H1 (cell line): ENCODE measurements at regions not wholly inside any gene's neighbourhood (a gene's known extent, or its start where the extent isn't known, plus 50 kb on each side); places are given as distances from the start of the nearest gene placed in this dataset.

ENCODE experiments used
- CTCF ChIA-PET: fragments of 300-600 bp; sonication (Branson Sonifier 250); formaldehyde crosslinking; loops from one replicate; lab custom pipeline; 2021; ENCODE audit not compliant: partially characterized antibody; lab: Charles Lee
- POLR2A ChIA-PET: fragments of 300-600 bp; sonication (Branson Sonifier 250); formaldehyde crosslinking; loops from one replicate; lab custom pipeline; 2021; ENCODE audit warnings: inconsistent platforms; ENCODE audit not compliant: partially characterized antibody; lab: Charles Lee
- DNase-seq, 2 experiments: peaks; one replicate each; pipeline versions ENCODE4 v3.0.0 to v3.0.0-alpha.2; 2010 to 2022; ENCODE audit warnings: low spot score in 2 of 2, low read depth in 1 of 2, mixed read lengths in 1 of 2
- FAIRE-seq: peaks from 2 replicates; lab custom pipeline; 2011; peaks lifted over from hg19 to GRCh38; lab: Jason Lieb, UNC
- H2AFZ ChIP-seq: 2 replicates; pipeline ENCODE4 v1.8.1; 2012; ENCODE audit warnings: low read length, inconsistent platforms
- H2AK5ac ChIP-seq: 2 replicates; pipeline ENCODE4 v1.6.1; 2013; ENCODE audit warnings: low read depth, low read length
- H2BK120ac ChIP-seq: replicated peaks from 2 replicates; pipeline ENCODE3; 2013; ENCODE audit warnings: low read depth, low read length, inconsistent platforms
- H2BK12ac ChIP-seq: 2 replicates; pipeline ENCODE4 v1.6.1; 2013; ENCODE audit warnings: low read depth, low read length
- H2BK15ac ChIP-seq: 2 replicates; pipeline ENCODE4 v1.6.1; 2013; ENCODE audit warnings: low read length
- H2BK20ac ChIP-seq: 2 replicates; pipeline ENCODE4 v1.6.1; 2013; ENCODE audit warnings: low read length
- H2BK5ac ChIP-seq: 2 replicates; pipeline ENCODE4 v1.6.1; 2013; ENCODE audit warnings: low read depth, low read length
- H3K14ac ChIP-seq: 2 replicates; pipeline ENCODE4 v1.6.1; 2013; ENCODE audit warnings: inconsistent platforms; ENCODE audit not compliant: insufficient read length
- H3K18ac ChIP-seq: 2 replicates; pipeline ENCODE4 v1.6.1; 2013; ENCODE audit warnings: low read length; ENCODE audit errors: extremely low read depth
- H3K23ac ChIP-seq: 2 replicates; pipeline ENCODE4 v1.6.1; 2013; ENCODE audit warnings: inconsistent platforms; ENCODE audit not compliant: insufficient read length
- H3K23me2 ChIP-seq: 2 replicates; pipeline ENCODE4 v1.6.1; 2013; ENCODE audit warnings: low read depth, low read length
- H3K27ac ChIP-seq: 2 replicates; pipeline ENCODE4 v1.6.1; 2011; ENCODE audit warnings: low read depth, low read length, inconsistent platforms
- H3K27me3 ChIP-seq, 4 experiments: replicated peaks in 1 of 4; 1 replicate in 1 of 4; 2 replicates in 3 of 4; pipeline versions ENCODE4 v1.6.1 to v1.8.1; 2011 to 2013; ENCODE audit warnings: low read length in 3 of 4, mild to moderate bottlenecking in 3 of 4, inconsistent platforms in 2 of 4, mixed read lengths in 2 of 4, moderate library complexity in 1 of 4; ENCODE audit not compliant: control insufficient read depth in 3 of 4, insufficient read depth in 3 of 4; ENCODE audit errors: extremely low read depth in 1 of 4
- H3K36me3 ChIP-seq, 4 experiments: 2 replicates each; pipeline versions ENCODE4 v1.6.1 to v1.8.1; 2011 to 2013; ENCODE audit warnings: mild to moderate bottlenecking in 4 of 4, low read length in 3 of 4, moderate library complexity in 2 of 4, control low read depth in 1 of 4, inconsistent platforms in 1 of 4; ENCODE audit not compliant: insufficient read depth in 4 of 4, control insufficient read depth in 2 of 4
- H3K4ac ChIP-seq: replicated peaks from 2 replicates; pipeline ENCODE3; 2013; ENCODE audit warnings: low read length, low read depth, mixed read lengths, inconsistent platforms; ENCODE audit not compliant: insufficient read length
- H3K4me1 ChIP-seq, 4 experiments: replicated peaks in 1 of 4; 1 replicate in 1 of 4; 2 replicates in 3 of 4; pipeline versions ENCODE4 v1.6.1 to v1.8.1; 2011 to 2013; ENCODE audit warnings: low read length in 3 of 4, inconsistent platforms in 2 of 4, mixed read lengths in 1 of 4; ENCODE audit not compliant: insufficient read depth in 4 of 4, control insufficient read depth in 3 of 4
- H3K4me2 ChIP-seq, 2 experiments: 2 replicates each; pipeline versions ENCODE4 v1.6.1 to v1.8.1; 2011 to 2013; ENCODE audit warnings: low read depth in 2 of 2, low read length in 2 of 2, control low read depth in 1 of 2, inconsistent platforms in 1 of 2, mild to moderate bottlenecking in 1 of 2; ENCODE audit not compliant: insufficient read depth in 1 of 2
- H3K4me3 ChIP-seq, 4 experiments: fragments of 200-600, 300-600 bp in 1 of 4; sonication (generic), shearing (Covaris generic), sonication (Bioruptor Twin) in 1 of 4; 2 replicates each; pipeline versions ENCODE4 v1.5.1 to v1.8.1; 2011 to 2016; ENCODE audit warnings: low read length in 4 of 4, low read depth in 3 of 4, control low read depth in 2 of 4, inconsistent platforms in 2 of 4, mild to moderate bottlenecking in 2 of 4, mixed read lengths in 1 of 4, moderate library complexity in 1 of 4; ENCODE audit not compliant: insufficient read depth in 2 of 4; ENCODE audit errors: extremely low read depth in 1 of 4
- H3K56ac ChIP-seq: replicated peaks from 2 replicates; pipeline ENCODE3; 2013; ENCODE audit warnings: low read depth, mild to moderate bottlenecking, mixed read lengths, low read length, inconsistent platforms; ENCODE audit not compliant: insufficient read length
- H3K79me1 ChIP-seq: 2 replicates; pipeline ENCODE4 v1.6.1; 2013; ENCODE audit warnings: low read depth, low read length, control low read depth
- H3K79me2 ChIP-seq, 2 experiments: 2 replicates each; pipeline versions ENCODE4 v1.6.1 to v1.8.1; 2012 to 2013; ENCODE audit warnings: low read length in 2 of 2, mild to moderate bottlenecking in 2 of 2, inconsistent platforms in 1 of 2; ENCODE audit not compliant: insufficient read depth in 2 of 2, control insufficient read depth in 1 of 2
- H3K9ac ChIP-seq, 4 experiments: replicated peaks in 1 of 4; 1 replicate in 1 of 4; 2 replicates in 3 of 4; pipeline versions ENCODE4 v1.6.1 to v1.8.1; 2011 to 2013; ENCODE audit warnings: low read depth in 3 of 4, low read length in 3 of 4, control low read depth in 2 of 4, mild to moderate bottlenecking in 2 of 4, moderate library complexity in 2 of 4, inconsistent platforms in 1 of 4; ENCODE audit errors: extremely low read depth in 1 of 4
- H3K9me3 ChIP-seq, 2 experiments: 2 replicates each; pipeline versions ENCODE4 v1.6.1 to v1.8.1; 2012 to 2013; ENCODE audit warnings: mild to moderate bottlenecking in 2 of 2, moderate library complexity in 2 of 2, control low read depth in 1 of 2, inconsistent platforms in 1 of 2, low read depth in 1 of 2, low read length in 1 of 2, mixed read lengths in 1 of 2; ENCODE audit not compliant: insufficient read depth in 2 of 2
- H4K20me1 ChIP-seq, 2 experiments: replicated peaks in 1 of 2; 2 replicates each; pipeline versions ENCODE3 to v1.8.1; 2011 to 2013; ENCODE audit warnings: inconsistent platforms in 2 of 2, low read length in 2 of 2, mild to moderate bottlenecking in 1 of 2; ENCODE audit not compliant: insufficient read depth in 2 of 2, control insufficient read depth in 1 of 2
- H4K5ac ChIP-seq: 2 replicates; pipeline ENCODE4 v1.6.1; 2013; ENCODE audit warnings: low read length, low read depth, mixed read lengths, inconsistent platforms; ENCODE audit not compliant: insufficient read length
- H4K8ac ChIP-seq: 2 replicates; pipeline ENCODE4 v1.8.0; 2013; ENCODE audit warnings: mild to moderate bottlenecking, moderate library complexity, low read length, inconsistent platforms; ENCODE audit not compliant: insufficient read depth; ENCODE audit errors: extremely low read depth
- H4K91ac ChIP-seq: replicated peaks from 2 replicates; pipeline ENCODE3; 2013; ENCODE audit warnings: low read length, mixed read lengths, inconsistent platforms; ENCODE audit not compliant: insufficient read length
- KDM1A ChIP-seq: fragments of 200-600, 300-600 bp; sonication (generic); IDR thresholded peaks from 2 replicates; pipeline ENCODE4 v1.7.1; 2016; ENCODE audit warnings: mild to moderate bottlenecking, low read length, borderline replicate concordance
- POU5F1 ChIP-seq: IDR thresholded peaks from 2 replicates; pipeline ENCODE4 v1.6.1; 2011; ENCODE audit warnings: low read depth, mild to moderate bottlenecking, low read length, moderate library complexity
- WGBS, 2 experiments: shearing (Covaris generic) in 1 of 2; methylation state at CpG; one replicate each; pipeline versions ENCODE4 v1.1.6 to v1.1.7; 2013 to 2015; ENCODE audit warnings: low lambda C conversion rate in 2 of 2, mixed read lengths in 2 of 2, inconsistent platforms in 1 of 2, low coverage in 1 of 2, missing lambda C conversion rate in 1 of 2; ENCODE audit not compliant: insufficient replicate concordance in 2 of 2, insufficient coverage in 1 of 2, insufficient read length in 1 of 2; ENCODE audit errors: extremely low coverage in 1 of 2, missing lambda C conversion rate in 1 of 2; 5-methylcytosine and 5-hydroxymethylcytosine counted together

DNA sequence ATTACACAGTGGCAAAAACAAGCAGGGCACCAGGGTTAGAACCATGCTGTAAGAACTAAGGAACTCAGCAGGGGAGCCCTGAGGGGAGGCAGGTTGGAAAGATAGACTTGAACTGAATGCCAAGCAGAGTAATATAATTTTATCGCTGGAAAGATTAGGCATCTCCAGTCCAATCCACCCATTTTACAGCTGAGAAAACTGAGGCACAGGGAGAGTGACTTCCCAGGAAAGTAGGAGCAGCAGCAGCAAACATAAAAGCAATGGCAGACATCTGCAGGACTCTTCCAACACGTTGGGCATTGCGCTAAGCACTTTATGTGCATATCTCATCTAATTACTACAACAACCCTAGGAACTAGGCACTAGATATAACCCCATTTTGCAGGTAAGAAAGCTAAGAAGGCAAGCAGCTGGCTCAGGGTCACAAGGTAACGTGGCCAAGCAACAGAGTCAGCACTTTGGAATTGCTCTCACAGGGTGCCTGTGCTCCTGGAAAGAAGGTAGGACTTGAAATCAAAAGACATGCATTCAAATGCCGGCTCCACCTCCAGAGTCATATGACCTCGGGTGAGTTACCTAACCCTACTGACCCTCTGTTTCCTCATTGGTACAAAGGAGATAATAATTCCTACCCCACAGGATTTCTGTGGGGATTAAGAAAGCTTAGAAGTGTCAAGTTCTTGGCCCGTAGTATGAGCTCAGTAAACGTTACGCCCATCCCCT, 215.3 kb downstream of the BARX2 start:
- H3K9ac ChIP-seq = no peak overlapping the region
- no peak overlapping the region; the same call in 1 of the 2 replicates for H2BK12ac ChIP-seq
- H3K14ac ChIP-seq = no peak overlapping the region
- no peak overlapping the region for H3K4me2 ChIP-seq
- peaks cover 2 to 11% (median 7%) of the 10 kb centered on the region in 4 experiments; a peak in 5 of 7 replicates for H3K4me1 ChIP-seq
- no peaks in the 10 kb centered on the region for H3K79me2 ChIP-seq
- no peaks in the 10 kb centered on the region for H3K36me3 ChIP-seq
- TF ChIP-seq KDM1A = peak; percentile 58; the same call in 1 of the 2 replicates
- TF ChIP-seq POU5F1 = no peak
- no peak overlapping the region; the same call in 1 of the 2 replicates for H2BK15ac ChIP-seq
- DNase-seq (no peak), FAIRE-seq (no peak)
- H3K18ac ChIP-seq = no peak overlapping the region
- POLR2A ChIA-PET = no interaction called here
- WGBS, 2 experiments = 85% methylated on average over 7 of the region's 9 CpGs; no CpG with 5 or more reads in 1 of the 2 experiments
- H2AFZ ChIP-seq = no peak overlapping the region
- H2BK5ac ChIP-seq = no peak overlapping the region
- H3K4ac ChIP-seq = no peak overlapping the region
- no peak overlapping the region; the same call in 1 of the 2 replicates for H4K8ac ChIP-seq
- no peak overlapping the region for H2BK20ac ChIP-seq
- no peak overlapping the region for H3K56ac ChIP-seq
- H2AK5ac ChIP-seq = no peak overlapping the region
- H3K27me3 ChIP-seq = peaks cover 0 to 2% (median under 1%) of the 10 kb centered on the region in 4 experiments; a peak in 1 of 7 replicates
- no peaks in the 10 kb centered on the region; the same call in 1 of the 2 replicates for H3K23me2 ChIP-seq
- no peak overlapping the region for H4K91ac ChIP-seq
- H2BK120ac ChIP-seq = no peak overlapping the region
- CTCF ChIA-PET = interaction anchor here (0.8 to 1.1 kb wide), 6 partner anchors 9 to 159 kb away, joined by 3 to 5 read pairs (median 3); no protein-coding TSS in a partner anchor
- H3K4me3 ChIP-seq = no peak overlapping the region
- H4K20me1 ChIP-seq = no peaks in the 10 kb centered on the region
- no peaks in the 10 kb centered on the region for H3K9me3 ChIP-seq
- H3K23ac ChIP-seq = no peak overlapping the region
- no peak overlapping the region for H3K27ac ChIP-seq
- no peak overlapping the region for H4K5ac ChIP-seq
- H3K79me1 ChIP-seq = no peaks in the 10 kb centered on the region
